ENCODE measurements at regions not wholly inside any gene's neighbourhood (a gene's known extent, or its start where the extent isn't known, plus 50 kb on each side); places are given as distances from the start of the nearest gene placed in this dataset.

GRCh38 chr20:39538317-39538716 is 576.2 kb downstream of the DHX35 start:
- TF ChIP-seq, protein P1, sequence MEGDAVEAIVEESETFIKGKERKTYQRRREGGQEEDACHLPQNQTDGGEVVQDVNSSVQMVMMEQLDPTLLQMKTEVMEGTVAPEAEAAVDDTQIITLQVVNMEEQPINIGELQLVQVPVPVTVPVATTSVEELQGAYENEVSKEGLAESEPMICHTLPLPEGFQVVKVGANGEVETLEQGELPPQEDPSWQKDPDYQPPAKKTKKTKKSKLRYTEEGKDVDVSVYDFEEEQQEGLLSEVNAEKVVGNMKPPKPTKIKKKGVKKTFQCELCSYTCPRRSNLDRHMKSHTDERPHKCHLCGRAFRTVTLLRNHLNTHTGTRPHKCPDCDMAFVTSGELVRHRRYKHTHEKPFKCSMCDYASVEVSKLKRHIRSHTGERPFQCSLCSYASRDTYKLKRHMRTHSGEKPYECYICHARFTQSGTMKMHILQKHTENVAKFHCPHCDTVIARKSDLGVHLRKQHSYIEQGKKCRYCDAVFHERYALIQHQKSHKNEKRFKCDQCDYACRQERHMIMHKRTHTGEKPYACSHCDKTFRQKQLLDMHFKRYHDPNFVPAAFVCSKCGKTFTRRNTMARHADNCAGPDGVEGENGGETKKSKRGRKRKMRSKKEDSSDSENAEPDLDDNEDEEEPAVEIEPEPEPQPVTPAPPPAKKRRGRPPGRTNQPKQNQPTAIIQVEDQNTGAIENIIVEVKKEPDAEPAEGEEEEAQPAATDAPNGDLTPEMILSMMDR (IDR thresholded peaks at IDR 0.05; ENCODE audit: low read depth, low read length, poor library complexity, severe bottlenecking): no peak
- no peak for TF ChIP-seq EZH2phosphoT487 (IDR thresholded peaks at IDR 0.05; ENCODE audit: borderline replicate concordance, low read length)

Data from DOHH2 (cell line).